HG03520 (cell line): ENCODE measurements at regions not wholly inside any gene's neighbourhood (a gene's known extent, or its start where the extent isn't known, plus 50 kb on each side); places are given as distances from the start of the nearest gene placed in this dataset.
A peak's percentile ranks its signal among the peaks of the same experiment; 100 is the strongest.
"Not testable (repeated sequence)": the region's sequence is repeated elsewhere in the genome, so short reads cannot be mapped to it uniquely, and the experiment has no call there.

Experiments
- ATAC-seq: cut with Tn5 transposase; IDR thresholded peaks from one replicate; pipeline ENCODE4 v1.9.1; 2021; ENCODE audit warnings: mild to moderate bottlenecking, moderate library complexity; ENCODE audit not compliant: unreplicated experiment

- ATAC-seq, result no peak
Measured at GRCh38 chr2:225794652-225795400, 395.3 kb downstream of the NYAP2 start.

GRCh38 chr2:225793736-225794550 lies 394.4 kb downstream of the NYAP2 start:
- no peak for ATAC-seq

- ATAC-seq, result no peak
Measured at GRCh38 chr2:225788571-225789094, 389.1 kb downstream of the NYAP2 start.

GRCh38 chr2:225787497-225787896 lies 388.0 kb downstream of the NYAP2 start:
- ATAC-seq, result no peak

- no peak for ATAC-seq
Measured at GRCh38 chr2:225781991-225782390, 382.5 kb downstream of the NYAP2 start.

GRCh38 chr2:225781145-225781544 lies 381.6 kb downstream of the NYAP2 start:
- no peak for ATAC-seq

- ATAC-seq, result no peak
Measured at GRCh38 chr2:225779829-225780228, 380.3 kb downstream of the NYAP2 start.

GRCh38 chr2:225773148-225773547 lies 373.6 kb downstream of the NYAP2 start:
- no peak for ATAC-seq

GRCh38 chr2:225771701-225772100 lies 372.2 kb downstream of the NYAP2 start:
- ATAC-seq, result peak; percentile 55

GRCh38 chr2:225768741-225769140 lies 369.2 kb downstream of the NYAP2 start:
- no peak for ATAC-seq

- ATAC-seq, result no peak
Measured at GRCh38 chr2:225766431-225766830, 366.9 kb downstream of the NYAP2 start.

GRCh38 chr2:225765820-225766219 lies 366.3 kb downstream of the NYAP2 start:
- ATAC-seq, result no peak

GRCh38 chr2:225764346-225764745 lies 364.8 kb downstream of the NYAP2 start:
- no peak for ATAC-seq

- no peak for ATAC-seq
Measured at GRCh38 chr2:225763711-225764110, 364.2 kb downstream of the NYAP2 start.

- no peak for ATAC-seq
Measured at GRCh38 chr2:225761396-225761795, 361.9 kb downstream of the NYAP2 start.

GRCh38 chr2:225757248-225757647 lies 357.7 kb downstream of the NYAP2 start:
- no peak for ATAC-seq

- no peak for ATAC-seq
Measured at GRCh38 chr2:225756198-225756597, 356.7 kb downstream of the NYAP2 start.

- ATAC-seq, result no peak
Measured at GRCh38 chr2:225748609-225749008, 349.1 kb downstream of the NYAP2 start.

GRCh38 chr2:225743996-225744395 lies 344.5 kb downstream of the NYAP2 start:
- ATAC-seq, result not testable (repeated sequence)

GRCh38 chr2:225742487-225742886 lies 343.0 kb downstream of the NYAP2 start:
- ATAC-seq, result no peak

GRCh38 chr2:225740086-225740485 lies 340.6 kb downstream of the NYAP2 start:
- no peak for ATAC-seq

GRCh38 chr2:225739328-225739727 lies 339.8 kb downstream of the NYAP2 start:
- ATAC-seq, result no peak
